ENCODE measurements at regions not wholly inside any gene's neighbourhood (a gene's known extent, or its start where the extent isn't known, plus 50 kb on each side); places are given as distances from the start of the nearest gene placed in this dataset.

- TF ChIP-seq CTCF (IDR thresholded peaks at IDR 0.05; ENCODE audit: low read depth, low read length) (no peak), EZH2phosphoT487 (IDR thresholded peaks at IDR 0.05; ENCODE audit: low read depth) (no peak)
Observed at GRCh38 chr13:66139701-66140100, 1090.4 kb downstream of the PCDH9 start.
